Nephron progenitor cell (in vitro differentiated cells): ENCODE measurements at regions not wholly inside any gene's neighbourhood (a gene's known extent, or its start where the extent isn't known, plus 50 kb on each side); places are given as distances from the start of the nearest gene placed in this dataset.

Experiments
- DNase-seq: peaks from one replicate; pipeline ENCODE4 v3.0.0; 2021
- H3K27ac Mint-ChIP-seq: 2 replicates; pipeline ENCODE4 v1.8.0; 2021; ENCODE audit warnings: mild to moderate bottlenecking, moderate library complexity, mixed read lengths
- H3K27me3 Mint-ChIP-seq: 2 replicates; pipeline ENCODE4 v1.8.0; 2021; ENCODE audit warnings: mild to moderate bottlenecking, low read depth, mixed read lengths; ENCODE audit not compliant: poor library complexity
- H3K36me3 Mint-ChIP-seq: 2 replicates; pipeline ENCODE4 v1.8.0; 2021; ENCODE audit warnings: low read depth, mixed read lengths
- H3K4me1 Mint-ChIP-seq: 2 replicates; pipeline ENCODE4 v1.8.0; 2021; ENCODE audit warnings: mixed read lengths
- H3K4me3 Mint-ChIP-seq: 2 replicates; pipeline ENCODE4 v1.8.0; 2021; ENCODE audit warnings: mild to moderate bottlenecking, moderate library complexity, mixed read lengths
- H3K9me3 Mint-ChIP-seq: 2 replicates; pipeline ENCODE4 v1.8.0; 2021; ENCODE audit warnings: mild to moderate bottlenecking, moderate library complexity, mixed read lengths
- TF ChIP-seq, protein P1 (sequence below): fragments of 200-600 bp; sonication (generic); IDR thresholded peaks from 2 replicates; pipeline ENCODE4 v1.5.0; 2021; ENCODE audit warnings: antibody characterized with exemption

DNA sequence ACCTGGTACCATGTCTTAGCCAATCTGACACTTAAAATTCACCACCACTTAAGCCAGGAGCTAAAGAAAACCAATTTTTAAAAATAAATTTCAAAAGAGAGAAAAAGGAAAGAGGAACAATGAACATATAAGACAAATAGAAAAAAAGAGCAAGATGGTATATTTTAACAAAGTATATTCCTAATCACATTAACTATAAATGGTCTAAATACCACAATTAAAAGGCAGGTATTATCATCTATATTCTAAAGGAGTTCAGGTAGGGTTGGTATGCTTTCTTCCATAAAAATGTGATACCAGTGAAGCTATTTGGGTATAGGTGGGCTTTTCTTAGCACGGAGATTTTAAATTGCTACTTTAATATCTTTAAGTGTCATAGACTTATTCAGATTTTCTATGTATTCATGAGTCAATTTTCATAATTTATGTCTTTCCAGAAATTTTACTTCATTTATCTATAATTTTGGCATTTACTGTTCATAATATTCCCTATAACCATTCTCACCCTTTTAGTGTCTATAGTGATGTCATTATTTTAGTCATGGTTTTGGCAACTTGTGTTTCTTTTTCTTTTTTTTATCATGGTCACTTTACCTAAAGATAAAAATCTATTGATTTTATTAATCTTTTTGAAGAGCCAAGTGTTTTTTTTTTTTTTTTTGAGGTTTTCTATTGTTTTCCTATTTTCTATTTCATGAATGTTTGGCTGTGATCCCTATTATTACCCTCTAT is 56.5 kb upstream of the IGLL5 start:
- Mint-ChIP-seq H3K4me1 (no peaks in the 10 kb centered on the region), H3K36me3 (no peaks in the 10 kb centered on the region), H3K27ac (no peak overlapping the region), H3K27me3 (peaks cover 74% of the 10 kb centered on the region), H3K4me3 (no peak overlapping the region), H3K9me3 (peaks cover 7% of the 10 kb centered on the region)
- TF ChIP-seq, protein P1, sequence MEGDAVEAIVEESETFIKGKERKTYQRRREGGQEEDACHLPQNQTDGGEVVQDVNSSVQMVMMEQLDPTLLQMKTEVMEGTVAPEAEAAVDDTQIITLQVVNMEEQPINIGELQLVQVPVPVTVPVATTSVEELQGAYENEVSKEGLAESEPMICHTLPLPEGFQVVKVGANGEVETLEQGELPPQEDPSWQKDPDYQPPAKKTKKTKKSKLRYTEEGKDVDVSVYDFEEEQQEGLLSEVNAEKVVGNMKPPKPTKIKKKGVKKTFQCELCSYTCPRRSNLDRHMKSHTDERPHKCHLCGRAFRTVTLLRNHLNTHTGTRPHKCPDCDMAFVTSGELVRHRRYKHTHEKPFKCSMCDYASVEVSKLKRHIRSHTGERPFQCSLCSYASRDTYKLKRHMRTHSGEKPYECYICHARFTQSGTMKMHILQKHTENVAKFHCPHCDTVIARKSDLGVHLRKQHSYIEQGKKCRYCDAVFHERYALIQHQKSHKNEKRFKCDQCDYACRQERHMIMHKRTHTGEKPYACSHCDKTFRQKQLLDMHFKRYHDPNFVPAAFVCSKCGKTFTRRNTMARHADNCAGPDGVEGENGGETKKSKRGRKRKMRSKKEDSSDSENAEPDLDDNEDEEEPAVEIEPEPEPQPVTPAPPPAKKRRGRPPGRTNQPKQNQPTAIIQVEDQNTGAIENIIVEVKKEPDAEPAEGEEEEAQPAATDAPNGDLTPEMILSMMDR: no peak
- DNase-seq: no peak

DNA sequence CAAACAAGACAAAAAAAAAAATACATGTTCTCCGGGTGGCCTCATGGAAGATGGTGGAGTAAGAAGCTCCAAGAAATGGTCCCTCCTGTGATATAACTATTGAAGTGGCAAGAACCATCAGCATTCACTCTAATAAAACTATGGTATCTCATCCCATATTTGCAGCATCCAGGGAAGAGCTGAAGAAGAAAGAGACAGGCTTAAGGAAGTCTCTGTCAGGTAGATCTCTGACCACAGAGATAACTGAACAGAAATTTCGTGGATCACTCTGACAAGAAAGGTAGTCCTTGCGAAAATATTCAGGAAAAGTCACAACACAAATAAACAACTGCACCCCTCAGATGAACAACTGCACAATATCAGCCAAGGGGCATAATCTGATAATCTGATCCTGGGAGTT is 54.6 kb upstream of the IGLL5 start:
- TF ChIP-seq, protein P1: no peak
- no peak overlapping the region for H3K4me3 Mint-ChIP-seq
- no peaks in the 10 kb centered on the region for H3K36me3 Mint-ChIP-seq
- H3K27ac Mint-ChIP-seq: no peak overlapping the region
- no peak for DNase-seq
- H3K9me3 Mint-ChIP-seq: peaks cover 7% of the 10 kb centered on the region
- H3K4me1 Mint-ChIP-seq: no peaks in the 10 kb centered on the region
- peaks cover 69% of the 10 kb centered on the region for H3K27me3 Mint-ChIP-seq

DNA sequence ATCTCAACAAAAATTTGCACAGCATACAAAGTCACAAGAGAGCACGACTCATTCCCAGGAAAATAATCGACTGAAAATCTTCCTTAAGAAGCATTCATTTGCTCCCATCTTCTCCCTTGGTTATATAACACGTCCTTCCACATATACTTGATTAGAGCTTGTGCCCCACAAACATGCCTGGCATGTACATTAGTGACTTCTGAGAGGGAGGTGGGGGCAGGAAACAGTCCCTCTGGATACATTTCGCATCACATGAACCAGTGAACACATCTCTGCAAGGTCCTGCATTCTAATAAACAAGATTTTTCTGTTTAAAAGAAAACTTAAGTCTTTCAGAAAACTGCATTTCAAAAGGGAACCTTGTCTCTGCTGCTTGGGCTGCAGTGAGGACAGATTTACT is 54.1 kb upstream of the IGLL5 start:
- Mint-ChIP-seq H3K27ac (no peak overlapping the region), H3K4me3 (no peak overlapping the region), H3K4me1 (no peaks in the 10 kb centered on the region), H3K9me3 (peaks cover 7% of the 10 kb centered on the region), H3K27me3 (peaks cover 69% of the 10 kb centered on the region), H3K36me3 (no peaks in the 10 kb centered on the region)
- no peak for DNase-seq
- TF ChIP-seq, protein P1: no peak

DNA sequence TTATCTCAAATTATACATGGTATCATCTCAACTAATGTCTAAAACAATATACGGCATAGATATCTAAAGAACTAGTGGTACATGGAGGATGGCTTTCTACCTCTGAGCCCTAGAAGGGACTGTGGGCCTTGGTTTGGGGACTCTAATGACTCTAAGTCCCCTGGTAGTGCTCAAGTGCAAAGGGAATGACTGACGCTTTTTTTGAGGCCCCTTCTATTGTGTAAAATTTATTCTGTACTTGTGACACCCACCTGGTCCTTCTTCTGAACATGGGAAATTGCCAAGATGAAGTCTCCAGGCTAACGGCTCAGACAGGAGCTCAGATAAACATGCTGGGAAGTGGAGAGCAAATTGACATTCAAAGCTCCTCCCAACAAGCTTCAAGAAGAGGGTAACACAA is 53.4 kb upstream of the IGLL5 start:
- Mint-ChIP-seq H3K27ac (no peak overlapping the region), H3K36me3 (no peaks in the 10 kb centered on the region), H3K27me3 (peaks cover 65% of the 10 kb centered on the region), H3K9me3 (peaks cover 7% of the 10 kb centered on the region), H3K4me1 (no peaks in the 10 kb centered on the region), H3K4me3 (no peak overlapping the region)
- no peak for DNase-seq
- TF ChIP-seq, protein P1: no peak

DNA sequence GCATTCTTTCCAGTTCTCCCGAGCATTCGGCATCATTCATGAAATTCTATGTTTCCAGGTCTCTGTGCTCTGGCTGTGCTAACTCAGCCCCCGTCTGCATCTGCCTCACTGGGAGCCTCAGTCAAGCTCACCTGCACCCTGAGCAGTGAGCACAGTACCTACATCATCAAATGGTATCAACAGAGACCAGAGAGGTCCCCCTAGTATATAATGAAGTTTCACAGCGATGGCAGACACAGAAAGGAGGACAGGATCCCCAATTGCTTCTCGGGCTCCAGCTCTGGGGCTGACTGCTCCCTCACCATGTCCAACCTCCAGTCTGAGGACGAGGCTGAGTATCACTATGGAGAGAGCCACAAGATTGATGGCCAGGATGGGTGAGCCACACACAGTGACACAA is 52.8 kb upstream of the IGLL5 start:
- peaks cover 63% of the 10 kb centered on the region for H3K27me3 Mint-ChIP-seq
- no peaks in the 10 kb centered on the region for H3K4me1 Mint-ChIP-seq
- H3K36me3 Mint-ChIP-seq: no peaks in the 10 kb centered on the region
- TF ChIP-seq, protein P1: no peak
- peaks cover 7% of the 10 kb centered on the region for H3K9me3 Mint-ChIP-seq
- H3K27ac Mint-ChIP-seq: no peak overlapping the region
- DNase-seq: no peak
- H3K4me3 Mint-ChIP-seq: no peak overlapping the region

DNA sequence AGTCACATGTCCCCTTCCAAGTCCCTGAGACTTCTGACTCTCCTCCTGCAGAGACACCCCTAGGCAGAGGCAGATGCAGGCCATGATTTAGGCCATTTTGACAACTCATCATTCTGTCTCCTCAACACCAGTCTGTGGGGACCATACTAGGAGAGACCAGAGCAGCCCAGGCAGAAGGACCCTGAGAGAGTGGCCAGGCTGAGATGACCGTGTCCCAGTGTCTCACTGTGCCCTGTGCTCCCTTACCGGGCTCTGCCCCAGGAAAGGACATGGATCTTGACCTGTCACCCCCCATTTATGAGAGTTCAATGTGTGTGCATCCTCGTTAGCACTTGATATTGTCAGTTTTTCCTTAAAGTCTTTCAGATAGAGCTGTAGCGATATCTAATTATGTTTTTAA is 52.4 kb upstream of the IGLL5 start:
- Mint-ChIP-seq H3K4me3 (no peak overlapping the region), H3K4me1 (no peaks in the 10 kb centered on the region), H3K27me3 (peaks cover 63% of the 10 kb centered on the region), H3K36me3 (no peaks in the 10 kb centered on the region), H3K9me3 (peaks cover 7% of the 10 kb centered on the region), H3K27ac (no peak overlapping the region)
- no peak for DNase-seq
- TF ChIP-seq, protein P1: no peak
